NT2/D1 (cell line): ENCODE measurements at regions not wholly inside any gene's neighbourhood (a gene's known extent, or its start where the extent isn't known, plus 50 kb on each side); places are given as distances from the start of the nearest gene placed in this dataset.

ENCODE experiments used
- DNase-seq: peaks from one replicate; pipeline ENCODE4 v3.0.0-alpha.2; 2011; ENCODE audit warnings: low read depth, low spot score
- H3K27me3 ChIP-seq: 2 replicates; pipeline ENCODE4 v1.6.0; 2011; ENCODE audit warnings: mild to moderate bottlenecking; ENCODE audit not compliant: insufficient read length, insufficient read depth
- H3K36me3 ChIP-seq: 2 replicates; pipeline ENCODE4 v1.6.1; 2011; ENCODE audit warnings: mild to moderate bottlenecking, low read length, mixed read lengths; ENCODE audit not compliant: insufficient read depth, insufficient read length
- H3K4me1 ChIP-seq: 2 replicates; pipeline ENCODE4 v1.5.1; 2011; ENCODE audit not compliant: insufficient read depth, insufficient read length
- H3K4me3 ChIP-seq: 2 replicates; pipeline ENCODE4 v1.5.1; 2011; ENCODE audit warnings: low read depth; ENCODE audit not compliant: insufficient read length
- H3K9ac ChIP-seq: 2 replicates; pipeline ENCODE4 v1.6.0; 2011; ENCODE audit warnings: low read depth; ENCODE audit not compliant: insufficient read length
- H3K9me3 ChIP-seq: 2 replicates; pipeline ENCODE4 v1.5.1; 2011; ENCODE audit warnings: mild to moderate bottlenecking, low read length; ENCODE audit not compliant: insufficient read depth
- SUZ12 ChIP-seq: IDR thresholded peaks from 2 replicates; pipeline ENCODE4 v1.6.1; 2011; ENCODE audit not compliant: insufficient read length, insufficient read depth; ENCODE audit errors: extremely low read depth
- YY1 ChIP-seq: IDR thresholded peaks from 2 replicates; pipeline ENCODE4 v1.6.1; 2011; ENCODE audit not compliant: insufficient read length, insufficient read depth
- ZNF274 ChIP-seq: IDR thresholded peaks from 2 replicates; pipeline ENCODE4 v1.6.1; 2011; ENCODE audit warnings: mild to moderate bottlenecking, low read depth, low read length

DNA sequence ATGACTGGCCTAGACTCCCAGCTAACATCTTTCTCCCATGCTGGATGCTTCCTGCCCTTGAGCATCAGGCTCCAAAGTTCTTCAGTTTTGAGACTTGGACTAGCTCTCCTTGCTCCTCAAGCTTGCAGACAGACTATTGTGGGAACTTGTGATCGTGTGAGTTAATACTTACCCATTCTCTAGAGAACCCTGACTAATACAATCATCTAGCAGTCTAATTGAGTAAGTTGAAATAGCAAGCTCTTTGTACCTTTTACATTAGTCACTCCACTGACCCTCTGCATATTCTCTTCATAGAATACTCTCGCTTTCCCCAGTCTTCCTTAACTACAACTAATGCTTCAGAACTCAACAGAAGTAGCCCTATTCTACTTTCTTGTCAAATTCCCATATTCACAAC, 434.6 kb upstream of the NXPH2 start:
- no peak for DNase-seq
- H3K9ac ChIP-seq, result no peak overlapping the region
- no peaks in the 10 kb centered on the region for H3K9me3 ChIP-seq
- no peaks in the 10 kb centered on the region for H3K36me3 ChIP-seq
- H3K4me3 ChIP-seq, result no peak overlapping the region
- H3K27me3 ChIP-seq, result no peaks in the 10 kb centered on the region
- no peak for TF ChIP-seq SUZ12
- no peak for TF ChIP-seq YY1
- TF ChIP-seq ZNF274, result no peak
- H3K4me1 ChIP-seq, result no peaks in the 10 kb centered on the region

DNA sequence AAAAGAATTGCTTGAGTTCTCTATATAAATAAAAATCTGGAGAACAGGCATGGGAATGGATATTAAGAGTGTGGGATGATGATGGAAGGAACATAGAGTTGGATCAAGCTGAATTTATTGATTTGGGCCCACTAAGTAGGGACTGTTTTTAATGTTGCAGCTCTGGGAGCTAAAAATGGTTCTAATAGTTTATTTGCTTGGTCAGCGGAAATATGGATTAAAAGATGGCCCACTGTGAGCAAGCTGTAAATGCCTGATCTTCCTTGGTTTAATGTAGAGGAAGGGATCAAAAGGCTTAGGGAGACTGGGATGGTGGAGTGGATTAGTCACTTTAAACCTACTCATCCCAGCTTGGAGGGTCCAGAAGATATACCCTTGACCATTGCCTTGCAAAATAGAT, 429.4 kb upstream of the NXPH2 start:
- TF ChIP-seq ZNF274 (no peak), YY1 (no peak), SUZ12 (no peak)
- Histone ChIP-seq H3K27me3 (no peaks in the 10 kb centered on the region), H3K4me3 (no peak overlapping the region), H3K9ac (no peak overlapping the region), H3K9me3 (no peaks in the 10 kb centered on the region), H3K4me1 (no peaks in the 10 kb centered on the region), H3K36me3 (no peaks in the 10 kb centered on the region)
- no peak for DNase-seq

DNA sequence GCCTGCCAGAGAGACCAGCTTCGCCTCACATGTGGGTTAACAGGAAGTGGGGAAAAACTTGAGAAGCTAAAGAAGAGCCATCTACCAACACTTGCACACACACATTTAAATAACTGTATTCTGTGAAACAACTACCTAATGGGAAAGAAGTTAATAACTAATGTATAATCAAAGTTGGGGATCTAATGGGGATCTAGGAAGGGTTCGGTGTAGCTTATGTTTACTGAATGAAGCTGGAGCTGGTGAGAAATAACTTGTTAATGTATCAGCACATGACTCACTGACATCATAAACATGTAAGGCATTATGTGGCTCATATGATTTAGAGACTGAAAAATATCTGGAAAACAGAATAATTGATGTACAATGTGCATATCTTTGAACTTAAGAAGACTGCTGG, 421.3 kb upstream of the NXPH2 start:
- H3K9me3 ChIP-seq, result no peaks in the 10 kb centered on the region
- H3K36me3 ChIP-seq, result no peaks in the 10 kb centered on the region
- H3K27me3 ChIP-seq, result no peaks in the 10 kb centered on the region
- TF ChIP-seq ZNF274 (no peak), YY1 (no peak), SUZ12 (no peak)
- no peak overlapping the region for H3K9ac ChIP-seq
- no peaks in the 10 kb centered on the region for H3K4me1 ChIP-seq
- no peak for DNase-seq
- no peak overlapping the region for H3K4me3 ChIP-seq

DNA sequence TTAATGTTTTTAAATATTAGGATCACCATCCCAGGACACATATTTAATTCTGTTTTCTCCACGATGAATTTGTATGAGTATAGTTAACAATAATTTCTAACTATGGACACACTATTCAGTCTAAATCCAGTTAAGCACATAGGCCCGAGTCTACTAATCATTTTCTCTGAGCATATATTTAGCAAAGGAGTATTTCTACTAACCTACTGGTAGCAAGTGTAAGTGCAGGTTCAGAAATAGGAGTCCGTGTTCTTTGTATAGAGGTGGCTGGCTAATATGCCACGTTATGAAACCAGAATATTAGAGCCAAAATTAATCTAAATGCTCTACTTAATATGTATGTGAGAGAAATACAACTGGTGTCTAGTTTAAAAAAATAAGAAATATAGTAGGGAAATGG, 416.6 kb upstream of the NXPH2 start:
- Histone ChIP-seq H3K4me3 (no peak overlapping the region), H3K4me1 (no peaks in the 10 kb centered on the region)
- no peak for TF ChIP-seq SUZ12
- TF ChIP-seq ZNF274, result no peak
- no peak for TF ChIP-seq YY1

DNA sequence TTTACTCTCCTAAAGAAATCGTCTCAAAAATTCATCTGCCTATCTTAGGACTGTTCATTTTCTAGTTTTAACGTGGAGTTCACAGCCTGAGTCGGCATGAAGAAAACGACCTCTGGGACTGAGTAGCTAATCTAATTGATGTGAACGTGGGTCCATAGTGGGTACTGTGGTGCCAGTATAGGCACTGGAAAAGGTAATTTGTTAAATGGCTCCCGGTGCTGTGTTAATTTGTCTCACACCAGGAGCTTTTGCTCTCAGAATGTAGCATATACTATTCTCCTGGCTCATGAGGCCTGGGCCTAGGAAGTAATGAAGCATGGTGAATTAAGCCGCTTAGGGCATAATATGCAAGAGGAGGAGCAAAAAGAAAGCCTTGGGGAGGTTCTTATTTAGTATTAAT, 414.4 kb upstream of the NXPH2 start:
- no peaks in the 10 kb centered on the region for H3K9me3 ChIP-seq
- TF ChIP-seq ZNF274 (no peak), SUZ12 (no peak), YY1 (no peak)
- no peaks in the 10 kb centered on the region for H3K27me3 ChIP-seq
- H3K4me1 ChIP-seq, result no peaks in the 10 kb centered on the region
- no peak for DNase-seq
- no peak overlapping the region for H3K9ac ChIP-seq
- no peak overlapping the region for H3K4me3 ChIP-seq
- no peaks in the 10 kb centered on the region for H3K36me3 ChIP-seq

More for the DNA sequence above, 416.6 kb upstream of the NXPH2 start:
- Histone ChIP-seq H3K9me3 (no peaks in the 10 kb centered on the region), H3K27me3 (no peaks in the 10 kb centered on the region), H3K9ac (no peak overlapping the region), H3K36me3 (no peaks in the 10 kb centered on the region)
- DNase-seq, result no peak

DNA sequence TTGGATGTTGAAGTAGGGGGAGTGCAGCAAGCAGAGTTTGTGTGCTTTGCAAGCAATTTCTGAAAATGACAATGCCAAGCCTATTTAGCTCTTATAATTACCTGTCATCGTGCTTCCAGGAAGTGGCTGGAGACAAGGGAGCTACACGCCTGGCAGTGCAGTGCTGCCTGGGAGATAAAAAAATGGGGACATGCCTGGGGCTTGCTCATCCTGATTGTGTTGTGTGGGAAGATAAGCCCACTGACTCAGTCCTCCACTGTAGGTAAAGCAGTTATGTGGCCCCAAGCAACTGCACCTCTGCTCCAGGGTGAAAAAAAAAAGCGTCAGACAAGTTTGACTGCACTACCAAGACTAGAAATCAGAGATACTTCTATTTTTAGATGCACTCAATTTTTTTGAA, 396.9 kb upstream of the NXPH2 start:
- H3K4me3 ChIP-seq, result no peak overlapping the region
- H3K4me1 ChIP-seq, result no peaks in the 10 kb centered on the region
- H3K27me3 ChIP-seq, result no peaks in the 10 kb centered on the region
- TF ChIP-seq ZNF274, result no peak
- TF ChIP-seq YY1, result no peak
- TF ChIP-seq SUZ12, result no peak
- no peak for DNase-seq
- H3K9me3 ChIP-seq, result no peaks in the 10 kb centered on the region
- no peaks in the 10 kb centered on the region for H3K36me3 ChIP-seq
- H3K9ac ChIP-seq, result no peak overlapping the region

DNA sequence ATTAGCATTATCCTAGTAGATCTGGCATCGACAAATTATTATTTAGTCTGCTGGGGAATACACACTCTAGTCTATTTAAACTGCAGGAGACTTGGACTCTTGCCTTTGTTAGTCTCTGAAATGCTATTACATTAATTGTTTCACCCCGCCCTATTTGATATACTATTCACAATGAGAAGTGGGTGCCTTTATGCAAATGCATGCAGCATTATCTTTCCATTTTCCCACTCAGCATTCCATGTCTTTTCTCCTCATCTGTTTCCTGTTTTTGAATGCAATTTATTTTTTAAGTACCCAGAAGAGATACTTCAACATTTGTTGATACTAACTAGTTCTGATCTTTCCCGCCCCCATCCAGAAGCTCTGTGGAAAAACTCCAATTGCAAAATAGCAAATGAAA, 395.3 kb upstream of the NXPH2 start:
- no peak for DNase-seq
- H3K9ac ChIP-seq, result no peak overlapping the region
- no peak overlapping the region for H3K4me3 ChIP-seq
- TF ChIP-seq SUZ12 (no peak), YY1 (no peak), ZNF274 (no peak)
- no peaks in the 10 kb centered on the region for H3K36me3 ChIP-seq
- no peaks in the 10 kb centered on the region for H3K27me3 ChIP-seq
- H3K9me3 ChIP-seq, result no peaks in the 10 kb centered on the region
- no peaks in the 10 kb centered on the region for H3K4me1 ChIP-seq

DNA sequence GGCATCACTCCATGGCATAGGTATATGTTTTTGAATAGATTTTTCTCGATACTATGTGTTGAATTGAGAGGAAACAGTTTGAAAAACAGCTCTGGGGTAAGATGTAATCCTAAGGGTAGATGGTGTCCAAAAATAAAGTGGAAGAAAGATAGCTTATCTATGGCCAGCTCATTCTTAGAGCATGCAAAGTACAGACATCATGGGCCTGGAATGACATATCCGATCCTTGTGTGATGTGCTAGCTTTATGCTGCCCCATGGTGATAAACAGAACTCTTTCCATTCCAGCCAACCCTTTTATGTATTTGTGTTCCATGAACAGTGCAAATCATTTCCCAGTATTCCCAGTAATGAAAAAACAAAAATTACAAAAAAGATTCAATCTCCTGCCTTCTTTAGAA, 390.2 kb upstream of the NXPH2 start:
- Histone ChIP-seq H3K9ac (no peak overlapping the region), H3K4me3 (no peak overlapping the region), H3K27me3 (no peaks in the 10 kb centered on the region), H3K36me3 (no peaks in the 10 kb centered on the region), H3K4me1 (no peaks in the 10 kb centered on the region), H3K9me3 (no peaks in the 10 kb centered on the region)
- no peak for DNase-seq
- TF ChIP-seq SUZ12 (no peak), ZNF274 (no peak), YY1 (no peak)
